Natural killer cell treated with Interleukin-12 subunit alpha and Interleukin-12 subunit beta and Interleukin-15 and Interleukin-18, amount 100 ng/mL, for 72 hours (primary cell): ENCODE measurements at regions not wholly inside any gene's neighbourhood (a gene's known extent, or its start where the extent isn't known, plus 50 kb on each side); places are given as distances from the start of the nearest gene placed in this dataset.

ENCODE experiments used
- ATAC-seq, 2 donors: fragments of 150-1000 bp; cut with Tn5 transposase in 1 of 2; sonication (Bioruptor Pico), chemical (Tn5 transposase) in 1 of 2; 2 replicates each; pipeline ENCODE4 v1.10.0; 2021
- DNase-seq: peaks from one replicate; pipeline ENCODE4 v3.0.0; 2022; ENCODE audit warnings: low spot score
- H3K27ac Mint-ChIP-seq, 2 donors: 1 replicate in 1 of 2; 2 replicates in 1 of 2; pipeline ENCODE4 v1.8.0; 2022; ENCODE audit warnings: mixed read lengths in 2 of 2, mild to moderate bottlenecking in 1 of 2, moderate library complexity in 1 of 2
- H3K27me3 Mint-ChIP-seq, 2 donors: 1 replicate in 1 of 2; 2 replicates in 1 of 2; pipeline ENCODE4 v1.8.0; 2022; ENCODE audit warnings: mixed read lengths in 2 of 2
- H3K36me3 Mint-ChIP-seq: one replicate; pipeline ENCODE4 v1.8.0; 2022; ENCODE audit warnings: mixed read lengths
- H3K4me1 Mint-ChIP-seq, 2 donors: 1 replicate in 1 of 2; 2 replicates in 1 of 2; pipeline ENCODE4 v1.8.0; 2022; ENCODE audit warnings: low read depth in 2 of 2, mixed read lengths in 2 of 2, mild to moderate bottlenecking in 1 of 2
- H3K4me3 Mint-ChIP-seq: one replicate; pipeline ENCODE4 v1.8.0; 2022; ENCODE audit warnings: mixed read lengths
- H3K9me3 Mint-ChIP-seq: 2 replicates; pipeline ENCODE4 v1.8.0; 2022; ENCODE audit warnings: mixed read lengths

- peaks cover 0 to 2% of the 10 kb centered on the region in 2 donors for H3K4me1 Mint-ChIP-seq
- no peaks in the 10 kb centered on the region for H3K36me3 Mint-ChIP-seq
- DNase-seq: no peak
- ATAC-seq: no peak
- no peak overlapping the region for H3K27ac Mint-ChIP-seq
- H3K9me3 Mint-ChIP-seq: no peaks in the 10 kb centered on the region
- H3K27me3 Mint-ChIP-seq: peaks cover 0 to 15% of the 10 kb centered on the region in 2 donors
- no peak overlapping the region for H3K4me3 Mint-ChIP-seq
Observed at GRCh38 chr6:166770216-166771116, 143.4 kb upstream of the RPS6KA2 start.

- Mint-ChIP-seq H3K27me3 (peaks cover 0 to 14% of the 10 kb centered on the region in 2 donors), H3K27ac (no peak overlapping the region), H3K4me3 (no peak overlapping the region), H3K4me1 (no peaks in the 10 kb centered on the region), H3K36me3 (no peaks in the 10 kb centered on the region), H3K9me3 (no peaks in the 10 kb centered on the region)
- no peak for ATAC-seq
- no peak for DNase-seq
Observed at GRCh38 chr6:166769648-166770047, 142.6 kb upstream of the RPS6KA2 start.

GRCh38 chr6:166768761-166769160 lies 141.7 kb upstream of the RPS6KA2 start:
- no peak overlapping the region for H3K27ac Mint-ChIP-seq
- peaks cover 0 to 17% of the 10 kb centered on the region in 2 donors for H3K27me3 Mint-ChIP-seq
- DNase-seq: no peak

GRCh38 chr6:166767230-166767629 lies 140.2 kb upstream of the RPS6KA2 start:
- Mint-ChIP-seq H3K27me3 (peaks cover 0 to 9% of the 10 kb centered on the region in 2 donors), H3K9me3 (no peaks in the 10 kb centered on the region), H3K4me3 (no peak overlapping the region), H3K27ac (no peak overlapping the region), H3K36me3 (no peaks in the 10 kb centered on the region), H3K4me1 (no peaks in the 10 kb centered on the region)
- no peak for ATAC-seq
- no peak for DNase-seq

More at GRCh38 chr6:166768761-166769160, 141.7 kb upstream of the RPS6KA2 start:
- H3K4me1 Mint-ChIP-seq: no peaks in the 10 kb centered on the region
- no peak for ATAC-seq
- H3K9me3 Mint-ChIP-seq: no peaks in the 10 kb centered on the region
- no peak overlapping the region for H3K4me3 Mint-ChIP-seq
- H3K36me3 Mint-ChIP-seq: no peaks in the 10 kb centered on the region

- no peaks in the 10 kb centered on the region for H3K36me3 Mint-ChIP-seq
- DNase-seq: no peak
- no peaks in the 10 kb centered on the region for H3K9me3 Mint-ChIP-seq
- no peak overlapping the region for H3K27ac Mint-ChIP-seq
- no peaks in the 10 kb centered on the region for H3K4me1 Mint-ChIP-seq
- ATAC-seq: no peak
- H3K4me3 Mint-ChIP-seq: no peak overlapping the region
- peaks cover 0 to 9% of the 10 kb centered on the region in 2 donors for H3K27me3 Mint-ChIP-seq
Observed at GRCh38 chr6:166766769-166767168, 139.7 kb upstream of the RPS6KA2 start.

GRCh38 chr6:166765234-166765541 lies 138.1 kb upstream of the RPS6KA2 start:
- ATAC-seq (no peak), DNase-seq (no peak)
- no peaks in the 10 kb centered on the region for H3K36me3 Mint-ChIP-seq
- no peaks in the 10 kb centered on the region for H3K9me3 Mint-ChIP-seq
- H3K27me3 Mint-ChIP-seq: peaks cover 0 to 7% of the 10 kb centered on the region in 2 donors
- peaks cover 0 to 2% of the 10 kb centered on the region in 2 donors for H3K4me1 Mint-ChIP-seq
- H3K4me3 Mint-ChIP-seq: no peak overlapping the region
- no peak overlapping the region for H3K27ac Mint-ChIP-seq

GRCh38 chr6:166764473-166765233 lies 137.6 kb upstream of the RPS6KA2 start:
- no peak for DNase-seq
- Mint-ChIP-seq H3K4me1 (peaks cover 0 to 6% of the 10 kb centered on the region in 2 donors), H3K9me3 (no peaks in the 10 kb centered on the region), H3K27ac (no peak overlapping the region), H3K27me3 (peaks cover 0 to 10% of the 10 kb centered on the region in 2 donors), H3K36me3 (no peaks in the 10 kb centered on the region), H3K4me3 (no peak overlapping the region)
- no peak for ATAC-seq

GRCh38 chr6:166763606-166764472 lies 136.8 kb upstream of the RPS6KA2 start:
- Mint-ChIP-seq H3K27me3 (peaks cover 5 to 11% of the 10 kb centered on the region in 2 donors), H3K9me3 (no peaks in the 10 kb centered on the region), H3K36me3 (no peaks in the 10 kb centered on the region), H3K4me3 (no peak overlapping the region), H3K4me1 (peaks cover 0 to 6% of the 10 kb centered on the region in 2 donors), H3K27ac (no peak overlapping the region)
- no peak for ATAC-seq
- DNase-seq: no peak

- ATAC-seq (no peak), DNase-seq (no peak)
- H3K27me3 Mint-ChIP-seq: peaks cover 24 to 26% of the 10 kb centered on the region in 2 donors
- H3K4me3 Mint-ChIP-seq: no peak overlapping the region
- peaks cover 0 to 14% of the 10 kb centered on the region in 2 donors for H3K4me1 Mint-ChIP-seq
- H3K27ac Mint-ChIP-seq: no peak overlapping the region
- no peaks in the 10 kb centered on the region for H3K9me3 Mint-ChIP-seq
- no peaks in the 10 kb centered on the region for H3K36me3 Mint-ChIP-seq
Observed at GRCh38 chr6:166761801-166762200, 134.8 kb upstream of the RPS6KA2 start.

GRCh38 chr6:166760288-166760687 lies 133.2 kb upstream of the RPS6KA2 start:
- Mint-ChIP-seq H3K4me1 (peaks cover 0 to 14% of the 10 kb centered on the region in 2 donors), H3K4me3 (no peak overlapping the region), H3K27ac (no peak overlapping the region), H3K9me3 (no peaks in the 10 kb centered on the region), H3K27me3 (peaks cover 24 to 26% of the 10 kb centered on the region in 2 donors), H3K36me3 (no peaks in the 10 kb centered on the region)
- DNase-seq (no peak), ATAC-seq (no peak)

- ATAC-seq (no peak), DNase-seq (no peak)
- peaks cover 0 to 14% of the 10 kb centered on the region in 2 donors for H3K4me1 Mint-ChIP-seq
- H3K9me3 Mint-ChIP-seq: no peaks in the 10 kb centered on the region
- no peak overlapping the region for H3K27ac Mint-ChIP-seq
- peaks cover 23 to 24% of the 10 kb centered on the region in 2 donors for H3K27me3 Mint-ChIP-seq
- H3K4me3 Mint-ChIP-seq: no peak overlapping the region
- no peaks in the 10 kb centered on the region for H3K36me3 Mint-ChIP-seq
Observed at GRCh38 chr6:166758136-166758704, 131.2 kb upstream of the RPS6KA2 start.

- H3K36me3 Mint-ChIP-seq: no peaks in the 10 kb centered on the region
- peaks cover 0 to 14% of the 10 kb centered on the region in 2 donors for H3K4me1 Mint-ChIP-seq
- DNase-seq (no peak), ATAC-seq (no peak)
- H3K4me3 Mint-ChIP-seq: no peak overlapping the region
- H3K9me3 Mint-ChIP-seq: no peaks in the 10 kb centered on the region
- peaks cover 23 to 24% of the 10 kb centered on the region in 2 donors for H3K27me3 Mint-ChIP-seq
- no peak overlapping the region for H3K27ac Mint-ChIP-seq
Observed at GRCh38 chr6:166757232-166758135, 130.4 kb upstream of the RPS6KA2 start.
